ENCODE measurements at regions not wholly inside any gene's neighbourhood (a gene's known extent, or its start where the extent isn't known, plus 50 kb on each side); places are given as distances from the start of the nearest gene placed in this dataset.

- DNase-seq (no peak), ATAC-seq (no peak)
- H3K27ac ChIP-seq: no peak overlapping the region
- 75 to 80% (median 76%) methylated on average over 5 of the region's 5 CpGs for WGBS, 4 donors
- H3K9me3 ChIP-seq: no peaks in the 10 kb centered on the region
- no peaks in the 10 kb centered on the region for H3K36me3 ChIP-seq
- H3K27me3 ChIP-seq: no peaks in the 10 kb centered on the region
- peaks cover 0 to 8% (median 0%) of the 10 kb centered on the region in 12 donors for H3K4me1 ChIP-seq
- TF ChIP-seq CTCF (IDR thresholded peaks at IDR 0.05) (no peak), POLR2A (IDR thresholded peaks at IDR 0.05) (no peak)
- intact Hi-C loops (cut with DNase I): no loop called here
- no peak overlapping the region for H3K4me3 ChIP-seq
Observed at GRCh38 chr11:112748252-112748651, 213.0 kb upstream of the NCAM1 start.

- DNase-seq (peak in 2 of 5 donors; percentile 28 to 33), ATAC-seq (peak in 2 of 4 donors; percentile 44 to 57)
- peaks cover 0 to 8% (median 0%) of the 10 kb centered on the region in 12 donors for H3K4me1 ChIP-seq
- H3K36me3 ChIP-seq: no peaks in the 10 kb centered on the region
- TF ChIP-seq CTCF (IDR thresholded peaks at IDR 0.05) (no peak), POLR2A (IDR thresholded peaks at IDR 0.05) (no peak)
- WGBS, 4 donors: 35 to 68% (median 44%) methylated on average over 7 to 10 of the region's 10 CpGs
- no peak overlapping the region for H3K27ac ChIP-seq
- no peaks in the 10 kb centered on the region for H3K27me3 ChIP-seq
- no peak overlapping the region for H3K4me3 ChIP-seq
- intact Hi-C loops (cut with DNase I): no loop called here
- H3K9me3 ChIP-seq: no peaks in the 10 kb centered on the region
Observed at GRCh38 chr11:112748713-112749543, 212.3 kb upstream of the NCAM1 start.

- peaks cover 0 to 8% (median 0%) of the 10 kb centered on the region in 12 donors for H3K4me1 ChIP-seq
- no peak overlapping the region for H3K4me3 ChIP-seq
- no peaks in the 10 kb centered on the region for H3K27me3 ChIP-seq
- peak overlapping the region in 3 of 12 donors; percentile 2 to 64 (median 23) for H3K27ac ChIP-seq
- ATAC-seq (peak in 3 of 4 donors; percentile 84 to 91 (median 88)), DNase-seq (peak in 4 of 5 donors; percentile 51 to 81 (median 66))
- 41 to 54% (median 48%) methylated on average over 2 to 4 of the region's 4 CpGs for WGBS, 4 donors
- intact Hi-C loops (cut with DNase I): no loop called here
- H3K36me3 ChIP-seq: no peaks in the 10 kb centered on the region
- no peak for TF ChIP-seq CTCF (IDR thresholded peaks at IDR 0.05)
- no peak for TF ChIP-seq POLR2A (IDR thresholded peaks at IDR 0.05)
- no peaks in the 10 kb centered on the region for H3K9me3 ChIP-seq
Observed at GRCh38 chr11:112751329-112751728, 209.9 kb upstream of the NCAM1 start.

- Histone ChIP-seq H3K27me3 (no peaks in the 10 kb centered on the region), H3K4me1 (peaks cover 0 to 8% (median 0%) of the 10 kb centered on the region in 12 donors), H3K36me3 (no peaks in the 10 kb centered on the region), H3K27ac (peak overlapping the region in 2 of 12 donors; percentile 23 to 64), H3K4me3 (no peak overlapping the region), H3K9me3 (no peaks in the 10 kb centered on the region)
- ATAC-seq (no peak), DNase-seq (no peak)
- intact Hi-C loops (cut with DNase I): no loop called here
- TF ChIP-seq POLR2A (IDR thresholded peaks at IDR 0.05) (no peak), CTCF (IDR thresholded peaks at IDR 0.05) (no peak)
- WGBS, 4 donors: 47 to 61% (median 55%) methylated on average over 2 of the region's 2 CpGs
Observed at GRCh38 chr11:112751772-112752171, 209.4 kb upstream of the NCAM1 start.
